ENCODE measurements at regions not wholly inside any gene's neighbourhood (a gene's known extent, or its start where the extent isn't known, plus 50 kb on each side); places are given as distances from the start of the nearest gene placed in this dataset.

- TF ChIP-seq, protein P1, sequence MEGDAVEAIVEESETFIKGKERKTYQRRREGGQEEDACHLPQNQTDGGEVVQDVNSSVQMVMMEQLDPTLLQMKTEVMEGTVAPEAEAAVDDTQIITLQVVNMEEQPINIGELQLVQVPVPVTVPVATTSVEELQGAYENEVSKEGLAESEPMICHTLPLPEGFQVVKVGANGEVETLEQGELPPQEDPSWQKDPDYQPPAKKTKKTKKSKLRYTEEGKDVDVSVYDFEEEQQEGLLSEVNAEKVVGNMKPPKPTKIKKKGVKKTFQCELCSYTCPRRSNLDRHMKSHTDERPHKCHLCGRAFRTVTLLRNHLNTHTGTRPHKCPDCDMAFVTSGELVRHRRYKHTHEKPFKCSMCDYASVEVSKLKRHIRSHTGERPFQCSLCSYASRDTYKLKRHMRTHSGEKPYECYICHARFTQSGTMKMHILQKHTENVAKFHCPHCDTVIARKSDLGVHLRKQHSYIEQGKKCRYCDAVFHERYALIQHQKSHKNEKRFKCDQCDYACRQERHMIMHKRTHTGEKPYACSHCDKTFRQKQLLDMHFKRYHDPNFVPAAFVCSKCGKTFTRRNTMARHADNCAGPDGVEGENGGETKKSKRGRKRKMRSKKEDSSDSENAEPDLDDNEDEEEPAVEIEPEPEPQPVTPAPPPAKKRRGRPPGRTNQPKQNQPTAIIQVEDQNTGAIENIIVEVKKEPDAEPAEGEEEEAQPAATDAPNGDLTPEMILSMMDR (IDR thresholded peaks at IDR 0.05; ENCODE audit: extremely low read depth in 1 of 2, insufficient read depth in 1 of 2, low read depth in 1 of 2, low read length in 2 of 2) = no peak
- no peak for TF ChIP-seq MAX (IDR thresholded peaks at IDR 0.05; ENCODE audit: insufficient read depth, insufficient read length)
Measured at GRCh38 chr2:142725386-142725785, 152.1 kb upstream of the KYNU start.

All from endothelial cell of umbilical vein (primary cell).